IMR-90 (cell line): ENCODE measurements at regions not wholly inside any gene's neighbourhood (a gene's known extent, or its start where the extent isn't known, plus 50 kb on each side); places are given as distances from the start of the nearest gene placed in this dataset.

Source experiments
- ATAC-seq: fragments of 200-7000 bp; cut with Tn5 transposase; 2 replicates; pipeline ENCODE4 v1.9.1; 2020; ENCODE audit warnings: low read depth, mild to moderate bottlenecking, moderate library complexity
- BruUV-seq: library from RNA; stranded (reverse); fragments of 400-500 nt; replicated peaks from 2 replicates; lab custom pipeline; 2021; lab: Mats Ljungman, UMichigan
- CTCF ChIA-PET: fragments of 300-600 bp; formaldehyde crosslinking; extraction: SDS; loops from one replicate; lab custom pipeline; 2021; ENCODE audit warnings: antibody characterized with exemption; lab: Yijun Ruan, JAX
- POLR2A ChIA-PET: fragments of 300-600 bp; sonication (Branson Sonifier 250); formaldehyde crosslinking; loops from one replicate; lab custom pipeline; 2022; ENCODE audit warnings: antibody characterized with exemption; ENCODE audit not compliant: unreplicated experiment; lab: Charles Lee
- DNase-seq: peaks from one replicate; pipeline ENCODE4 v3.0.0; 2013
- H2AFZ ChIP-seq: replicated peaks from 2 replicates; pipeline ENCODE3; 2013; ENCODE audit warnings: low read length, mild to moderate bottlenecking; ENCODE audit not compliant: poor library complexity
- H2AK5ac ChIP-seq: 2 replicates; pipeline ENCODE4 v1.6.1; 2013; ENCODE audit warnings: low read depth, low read length, inconsistent platforms
- H2AK9ac ChIP-seq: replicated peaks from 2 replicates; pipeline ENCODE3; 2013; ENCODE audit warnings: mild to moderate bottlenecking, low read depth, low read length, moderate library complexity; ENCODE audit not compliant: poor library complexity
- H2BK120ac ChIP-seq: 2 replicates; pipeline ENCODE4 v1.6.1; 2013; ENCODE audit warnings: low read depth, low read length, inconsistent platforms
- H2BK15ac ChIP-seq: 3 replicates; pipeline ENCODE4 v1.6.1; 2013; ENCODE audit warnings: low read depth, low read length, inconsistent platforms
- H2BK20ac ChIP-seq: 2 replicates; pipeline ENCODE4 v1.6.1; 2013; ENCODE audit warnings: low read depth, mild to moderate bottlenecking, inconsistent platforms, low read length, moderate library complexity
- H2BK5ac ChIP-seq: 2 replicates; pipeline ENCODE4 v1.6.1; 2013; ENCODE audit warnings: mild to moderate bottlenecking, low read depth, low read length, inconsistent platforms; ENCODE audit not compliant: poor library complexity, severe bottlenecking
- H3K14ac ChIP-seq: replicated peaks from 2 replicates; pipeline ENCODE4 v1.6.1; 2013; ENCODE audit warnings: low read depth, low read length, inconsistent platforms
- H3K18ac ChIP-seq: 2 replicates; pipeline ENCODE4 v1.6.1; 2013; ENCODE audit warnings: low read depth, low read length, control low read depth
- H3K23ac ChIP-seq: 2 replicates; pipeline ENCODE4 v1.6.1; 2013; ENCODE audit warnings: low read depth, low read length, inconsistent platforms
- H3K27ac ChIP-seq: 2 replicates; pipeline ENCODE4 v1.5.1; 2013; ENCODE audit warnings: mild to moderate bottlenecking, control low read depth, low read length; ENCODE audit not compliant: insufficient read depth
- H3K27me3 ChIP-seq: 2 replicates; pipeline ENCODE4 v1.6.1; 2013; ENCODE audit warnings: low read length; ENCODE audit not compliant: control insufficient read depth, insufficient read depth
- H3K36me3 ChIP-seq: 2 replicates; pipeline ENCODE4 v1.6.1; 2013; ENCODE audit warnings: low read length, mixed read lengths; ENCODE audit not compliant: control insufficient read depth, insufficient read depth
- H3K4ac ChIP-seq: 2 replicates; pipeline ENCODE4 v1.6.1; 2013; ENCODE audit warnings: low read depth, low read length, inconsistent platforms
- H3K4me1 ChIP-seq: 2 replicates; pipeline ENCODE4 v1.6.1; 2013; ENCODE audit warnings: low read length, mixed read lengths; ENCODE audit not compliant: control insufficient read depth, insufficient read depth
- H3K4me2 ChIP-seq: 2 replicates; pipeline ENCODE4 v1.6.1; 2013; ENCODE audit warnings: low read depth, mild to moderate bottlenecking, control low read depth, low read length, moderate library complexity
- H3K4me3 ChIP-seq: 2 replicates; pipeline ENCODE4 v1.5.1; 2013; ENCODE audit warnings: low read depth, mild to moderate bottlenecking, control low read depth, low read length, moderate library complexity; ENCODE audit not compliant: insufficient read depth
- H3K56ac ChIP-seq: 2 replicates; pipeline ENCODE4 v1.6.1; 2013; ENCODE audit warnings: low read length, inconsistent platforms; ENCODE audit not compliant: insufficient read depth; ENCODE audit errors: extremely low read depth
- H3K79me1 ChIP-seq, 2 experiments: 2 replicates each; pipeline ENCODE4 v1.6.1; 2013; ENCODE audit warnings: low read length in 2 of 2, inconsistent platforms in 1 of 2, low read depth in 1 of 2
- H3K9ac ChIP-seq: 2 replicates; pipeline ENCODE4 v1.6.1; 2013; ENCODE audit warnings: low read depth, low read length, control low read depth
- H3K9me1 ChIP-seq: 2 replicates; pipeline ENCODE4 v1.6.1; 2013; ENCODE audit warnings: low read length, inconsistent platforms; ENCODE audit not compliant: insufficient read depth
- H3K9me3 ChIP-seq: 2 replicates; pipeline ENCODE4 v1.6.1; 2013; ENCODE audit warnings: low read length; ENCODE audit not compliant: control insufficient read depth, insufficient read depth
- H4K20me1 ChIP-seq: 2 replicates; pipeline ENCODE4 v1.6.1; 2013; ENCODE audit warnings: low read length, inconsistent platforms; ENCODE audit not compliant: insufficient read depth
- H4K5ac ChIP-seq: 2 replicates; pipeline ENCODE4 v1.6.1; 2013; ENCODE audit warnings: mild to moderate bottlenecking, low read depth, low read length, control low read depth
- H4K8ac ChIP-seq, 2 experiments: 2 replicates each; pipeline ENCODE4 v1.6.1; 2013; ENCODE audit warnings: low read depth in 2 of 2, low read length in 2 of 2, control low read depth in 1 of 2, inconsistent platforms in 1 of 2
- H4K91ac ChIP-seq: 2 replicates; pipeline ENCODE4 v1.6.1; 2013; ENCODE audit warnings: low read depth, low read length, inconsistent platforms; ENCODE audit not compliant: insufficient read depth
- CHD1 ChIP-seq: IDR thresholded peaks from 2 replicates; pipeline ENCODE4 v1.6.1; 2012; ENCODE audit warnings: low read depth, low read length, improper control_type of control experiment
- FOS ChIP-seq: fragments of 150-350 bp; IDR thresholded peaks from 2 replicates; pipeline ENCODE4 v1.6.1; 2016; ENCODE audit warnings: low read depth, low read length
- MAFK ChIP-seq: IDR thresholded peaks from 2 replicates; pipeline ENCODE4 v1.6.1; 2012; ENCODE audit warnings: low read depth, low read length, improper control_type of control experiment
- MAZ ChIP-seq: IDR thresholded peaks from 2 replicates; pipeline ENCODE4 v1.6.1; 2012; ENCODE audit warnings: low read depth, mild to moderate bottlenecking, low read length, improper control_type of control experiment, moderate library complexity, borderline replicate concordance
- MXI1 ChIP-seq: IDR thresholded peaks from 2 replicates; pipeline ENCODE4 v1.6.1; 2012; ENCODE audit warnings: low read depth, mild to moderate bottlenecking, low read length, moderate library complexity, borderline replicate concordance
- RCOR1 ChIP-seq: IDR thresholded peaks from 2 replicates; pipeline ENCODE4 v1.6.1; 2012; ENCODE audit warnings: mild to moderate bottlenecking, low read length, improper control_type of control experiment; ENCODE audit not compliant: insufficient replicate concordance
- RFX5 ChIP-seq: IDR thresholded peaks from 2 replicates; pipeline ENCODE4 v1.8.0; 2012; ENCODE audit warnings: low read depth, mild to moderate bottlenecking, low read length, moderate library complexity
- SMC3 ChIP-seq: fragments of 150-350 bp; IDR thresholded peaks from 2 replicates; pipeline ENCODE4 v1.6.1; 2016; ENCODE audit warnings: low read depth, mild to moderate bottlenecking, antibody characterized with exemption, low read length, moderate library complexity
- WGBS, 2 experiments: methylation state at CpG; one replicate each; pipeline versions ENCODE4 v1.1.5 to v1.1.7; 2013; ENCODE audit warnings: missing lambda C conversion rate in 2 of 2; ENCODE audit not compliant: insufficient read length in 1 of 2; ENCODE audit errors: extremely low coverage in 2 of 2; 5-methylcytosine and 5-hydroxymethylcytosine counted together
- dilution Hi-C: fragments of 300-500 bp; cut with HindIII; formaldehyde crosslinking; loops from one replicate; pipeline ENCODE4 v1.14.3; 2018; ENCODE audit warnings: low sequenced_read_pairs; ENCODE audit not compliant: unreplicated experiment
- in situ Hi-C: fragments of 300-500 bp; cut with MboI; formaldehyde crosslinking; loops from 3 replicates; pipeline ENCODE4 v1.14.3; 2019; ENCODE audit warnings: low sequenced_read_pairs, inconsistent platforms, mixed read lengths
- intact Hi-C: fragments of 100-400 bp; cut with micrococcal nuclease; formaldehyde crosslinking; loops from 2 replicates; pipeline ENCODE4 v1.10.0; 2022
- TF ChIP-seq, protein P1 (sequence below): conservative IDR thresholded peaks from 2 replicates; pipeline ENCODE4 v1.5.1; 2012; ENCODE audit warnings: mild to moderate bottlenecking, low read depth, low read length, improper control_type of control experiment

DNA sequence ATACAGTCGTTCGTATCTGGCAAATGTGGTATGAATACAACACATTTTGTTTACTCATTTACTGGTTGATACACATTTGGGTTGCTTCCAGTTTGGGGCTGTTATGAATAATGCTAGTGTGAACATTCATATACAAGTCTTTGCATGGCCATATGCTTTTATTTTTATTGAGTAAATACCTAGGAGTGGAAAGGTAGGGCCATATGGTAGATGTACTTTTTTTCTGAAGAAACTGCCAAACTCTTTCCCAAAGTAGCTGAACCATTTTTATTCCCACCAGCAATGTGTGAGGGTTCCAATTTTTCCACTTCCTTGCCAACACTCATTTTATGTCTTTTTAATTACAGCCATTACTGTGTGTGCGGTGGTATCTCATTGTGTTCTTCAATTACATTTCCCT, 496.2 kb upstream of the NRXN1 start:
- no peak overlapping the region for H4K8ac ChIP-seq
- H2AFZ ChIP-seq = no peak overlapping the region
- H3K27me3 ChIP-seq = no peaks in the 10 kb centered on the region
- no peak overlapping the region for H3K18ac ChIP-seq
- POLR2A ChIA-PET = no interaction called here
- no peak overlapping the region for H4K5ac ChIP-seq
- H3K56ac ChIP-seq = no peak overlapping the region
- H4K91ac ChIP-seq = no peak overlapping the region
- no peak for DNase-seq
- H3K9ac ChIP-seq = no peak overlapping the region
- H2BK120ac ChIP-seq = no peak overlapping the region
- H3K23ac ChIP-seq = no peak overlapping the region
- no TSS peak for BruUV-seq
- H3K4ac ChIP-seq = no peak overlapping the region
- no peak overlapping the region for H3K14ac ChIP-seq
- in situ Hi-C loops = no loop called here
- no peak overlapping the region for H3K4me3 ChIP-seq
- WGBS, 2 experiments = no CpG with 5 or more reads among the region's 3 CpGs
- no peaks in the 10 kb centered on the region for H4K20me1 ChIP-seq
- CTCF ChIA-PET = no interaction called here
- H3K4me2 ChIP-seq = no peak overlapping the region
- no peaks in the 10 kb centered on the region for H3K9me1 ChIP-seq
- H3K9me3 ChIP-seq = no peaks in the 10 kb centered on the region
- no peaks in the 10 kb centered on the region for H3K79me1 ChIP-seq
- no peak overlapping the region for H3K27ac ChIP-seq
- intact Hi-C loops = no loop called here
- no peak for ATAC-seq
- no peak overlapping the region for H2AK5ac ChIP-seq
- dilution Hi-C loops = no loop called here
- TF ChIP-seq FOS (no peak), CHD1 (no peak), SMC3 (no peak), MXI1 (no peak), RFX5 (no peak), RCOR1 (no peak), MAFK (no peak), MAZ (no peak)
- TF ChIP-seq, protein P1, sequence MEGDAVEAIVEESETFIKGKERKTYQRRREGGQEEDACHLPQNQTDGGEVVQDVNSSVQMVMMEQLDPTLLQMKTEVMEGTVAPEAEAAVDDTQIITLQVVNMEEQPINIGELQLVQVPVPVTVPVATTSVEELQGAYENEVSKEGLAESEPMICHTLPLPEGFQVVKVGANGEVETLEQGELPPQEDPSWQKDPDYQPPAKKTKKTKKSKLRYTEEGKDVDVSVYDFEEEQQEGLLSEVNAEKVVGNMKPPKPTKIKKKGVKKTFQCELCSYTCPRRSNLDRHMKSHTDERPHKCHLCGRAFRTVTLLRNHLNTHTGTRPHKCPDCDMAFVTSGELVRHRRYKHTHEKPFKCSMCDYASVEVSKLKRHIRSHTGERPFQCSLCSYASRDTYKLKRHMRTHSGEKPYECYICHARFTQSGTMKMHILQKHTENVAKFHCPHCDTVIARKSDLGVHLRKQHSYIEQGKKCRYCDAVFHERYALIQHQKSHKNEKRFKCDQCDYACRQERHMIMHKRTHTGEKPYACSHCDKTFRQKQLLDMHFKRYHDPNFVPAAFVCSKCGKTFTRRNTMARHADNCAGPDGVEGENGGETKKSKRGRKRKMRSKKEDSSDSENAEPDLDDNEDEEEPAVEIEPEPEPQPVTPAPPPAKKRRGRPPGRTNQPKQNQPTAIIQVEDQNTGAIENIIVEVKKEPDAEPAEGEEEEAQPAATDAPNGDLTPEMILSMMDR = no peak
- H2BK5ac ChIP-seq = no peak overlapping the region
- no peak overlapping the region for H2AK9ac ChIP-seq
- H2BK15ac ChIP-seq = no peak overlapping the region
- no peak overlapping the region for H2BK20ac ChIP-seq
- no peaks in the 10 kb centered on the region for H3K4me1 ChIP-seq
- no peaks in the 10 kb centered on the region for H3K36me3 ChIP-seq
